H1 (cell line): ENCODE measurements at regions not wholly inside any gene's neighbourhood (a gene's known extent, or its start where the extent isn't known, plus 50 kb on each side); places are given as distances from the start of the nearest gene placed in this dataset.

Experiments
- CTCF ChIA-PET: fragments of 300-600 bp; sonication (Branson Sonifier 250); formaldehyde crosslinking; loops from one replicate; lab custom pipeline; 2021; ENCODE audit not compliant: partially characterized antibody; lab: Charles Lee
- POLR2A ChIA-PET: fragments of 300-600 bp; sonication (Branson Sonifier 250); formaldehyde crosslinking; loops from one replicate; lab custom pipeline; 2021; ENCODE audit warnings: inconsistent platforms; ENCODE audit not compliant: partially characterized antibody; lab: Charles Lee
- DNase-seq, 2 experiments: peaks; one replicate each; pipeline versions ENCODE4 v3.0.0 to v3.0.0-alpha.2; 2010 to 2022; ENCODE audit warnings: low spot score in 2 of 2, low read depth in 1 of 2, mixed read lengths in 1 of 2
- FAIRE-seq: peaks from 2 replicates; lab custom pipeline; 2011; peaks lifted over from hg19 to GRCh38; lab: Jason Lieb, UNC
- H2AFZ ChIP-seq: 2 replicates; pipeline ENCODE4 v1.8.1; 2012; ENCODE audit warnings: low read length, inconsistent platforms
- H2AK5ac ChIP-seq: 2 replicates; pipeline ENCODE4 v1.6.1; 2013; ENCODE audit warnings: low read depth, low read length
- H2BK120ac ChIP-seq: replicated peaks from 2 replicates; pipeline ENCODE3; 2013; ENCODE audit warnings: low read depth, low read length, inconsistent platforms
- H2BK12ac ChIP-seq: 2 replicates; pipeline ENCODE4 v1.6.1; 2013; ENCODE audit warnings: low read depth, low read length
- H2BK15ac ChIP-seq: 2 replicates; pipeline ENCODE4 v1.6.1; 2013; ENCODE audit warnings: low read length
- H2BK20ac ChIP-seq: 2 replicates; pipeline ENCODE4 v1.6.1; 2013; ENCODE audit warnings: low read length
- H2BK5ac ChIP-seq: 2 replicates; pipeline ENCODE4 v1.6.1; 2013; ENCODE audit warnings: low read depth, low read length
- H3K14ac ChIP-seq: 2 replicates; pipeline ENCODE4 v1.6.1; 2013; ENCODE audit warnings: inconsistent platforms; ENCODE audit not compliant: insufficient read length
- H3K18ac ChIP-seq: 2 replicates; pipeline ENCODE4 v1.6.1; 2013; ENCODE audit warnings: low read length; ENCODE audit errors: extremely low read depth
- H3K23ac ChIP-seq: 2 replicates; pipeline ENCODE4 v1.6.1; 2013; ENCODE audit warnings: inconsistent platforms; ENCODE audit not compliant: insufficient read length
- H3K23me2 ChIP-seq: 2 replicates; pipeline ENCODE4 v1.6.1; 2013; ENCODE audit warnings: low read depth, low read length
- H3K27ac ChIP-seq: 2 replicates; pipeline ENCODE4 v1.6.1; 2011; ENCODE audit warnings: low read depth, low read length, inconsistent platforms
- H3K27me3 ChIP-seq, 4 experiments: replicated peaks in 1 of 4; 1 replicate in 1 of 4; 2 replicates in 3 of 4; pipeline versions ENCODE4 v1.6.1 to v1.8.1; 2011 to 2013; ENCODE audit warnings: low read length in 3 of 4, mild to moderate bottlenecking in 3 of 4, inconsistent platforms in 2 of 4, mixed read lengths in 2 of 4, moderate library complexity in 1 of 4; ENCODE audit not compliant: control insufficient read depth in 3 of 4, insufficient read depth in 3 of 4; ENCODE audit errors: extremely low read depth in 1 of 4
- H3K36me3 ChIP-seq, 4 experiments: 2 replicates each; pipeline versions ENCODE4 v1.6.1 to v1.8.1; 2011 to 2013; ENCODE audit warnings: mild to moderate bottlenecking in 4 of 4, low read length in 3 of 4, moderate library complexity in 2 of 4, control low read depth in 1 of 4, inconsistent platforms in 1 of 4; ENCODE audit not compliant: insufficient read depth in 4 of 4, control insufficient read depth in 2 of 4
- H3K4ac ChIP-seq: replicated peaks from 2 replicates; pipeline ENCODE3; 2013; ENCODE audit warnings: low read length, low read depth, mixed read lengths, inconsistent platforms; ENCODE audit not compliant: insufficient read length
- H3K4me1 ChIP-seq, 4 experiments: replicated peaks in 1 of 4; 1 replicate in 1 of 4; 2 replicates in 3 of 4; pipeline versions ENCODE4 v1.6.1 to v1.8.1; 2011 to 2013; ENCODE audit warnings: low read length in 3 of 4, inconsistent platforms in 2 of 4, mixed read lengths in 1 of 4; ENCODE audit not compliant: insufficient read depth in 4 of 4, control insufficient read depth in 3 of 4
- H3K4me2 ChIP-seq, 2 experiments: 2 replicates each; pipeline versions ENCODE4 v1.6.1 to v1.8.1; 2011 to 2013; ENCODE audit warnings: low read depth in 2 of 2, low read length in 2 of 2, control low read depth in 1 of 2, inconsistent platforms in 1 of 2, mild to moderate bottlenecking in 1 of 2; ENCODE audit not compliant: insufficient read depth in 1 of 2
- H3K4me3 ChIP-seq, 4 experiments: fragments of 200-600, 300-600 bp in 1 of 4; sonication (generic), shearing (Covaris generic), sonication (Bioruptor Twin) in 1 of 4; 2 replicates each; pipeline versions ENCODE4 v1.5.1 to v1.8.1; 2011 to 2016; ENCODE audit warnings: low read length in 4 of 4, low read depth in 3 of 4, control low read depth in 2 of 4, inconsistent platforms in 2 of 4, mild to moderate bottlenecking in 2 of 4, mixed read lengths in 1 of 4, moderate library complexity in 1 of 4; ENCODE audit not compliant: insufficient read depth in 2 of 4; ENCODE audit errors: extremely low read depth in 1 of 4
- H3K56ac ChIP-seq: replicated peaks from 2 replicates; pipeline ENCODE3; 2013; ENCODE audit warnings: low read depth, mild to moderate bottlenecking, mixed read lengths, low read length, inconsistent platforms; ENCODE audit not compliant: insufficient read length
- H3K79me1 ChIP-seq: 2 replicates; pipeline ENCODE4 v1.6.1; 2013; ENCODE audit warnings: low read depth, low read length, control low read depth
- H3K79me2 ChIP-seq, 2 experiments: 2 replicates each; pipeline versions ENCODE4 v1.6.1 to v1.8.1; 2012 to 2013; ENCODE audit warnings: low read length in 2 of 2, mild to moderate bottlenecking in 2 of 2, inconsistent platforms in 1 of 2; ENCODE audit not compliant: insufficient read depth in 2 of 2, control insufficient read depth in 1 of 2
- H3K9ac ChIP-seq, 4 experiments: replicated peaks in 1 of 4; 1 replicate in 1 of 4; 2 replicates in 3 of 4; pipeline versions ENCODE4 v1.6.1 to v1.8.1; 2011 to 2013; ENCODE audit warnings: low read depth in 3 of 4, low read length in 3 of 4, control low read depth in 2 of 4, mild to moderate bottlenecking in 2 of 4, moderate library complexity in 2 of 4, inconsistent platforms in 1 of 4; ENCODE audit errors: extremely low read depth in 1 of 4
- H3K9me3 ChIP-seq, 2 experiments: 2 replicates each; pipeline versions ENCODE4 v1.6.1 to v1.8.1; 2012 to 2013; ENCODE audit warnings: mild to moderate bottlenecking in 2 of 2, moderate library complexity in 2 of 2, control low read depth in 1 of 2, inconsistent platforms in 1 of 2, low read depth in 1 of 2, low read length in 1 of 2, mixed read lengths in 1 of 2; ENCODE audit not compliant: insufficient read depth in 2 of 2
- H4K20me1 ChIP-seq, 2 experiments: replicated peaks in 1 of 2; 2 replicates each; pipeline versions ENCODE3 to v1.8.1; 2011 to 2013; ENCODE audit warnings: inconsistent platforms in 2 of 2, low read length in 2 of 2, mild to moderate bottlenecking in 1 of 2; ENCODE audit not compliant: insufficient read depth in 2 of 2, control insufficient read depth in 1 of 2
- H4K5ac ChIP-seq: 2 replicates; pipeline ENCODE4 v1.6.1; 2013; ENCODE audit warnings: low read length, low read depth, mixed read lengths, inconsistent platforms; ENCODE audit not compliant: insufficient read length
- H4K8ac ChIP-seq: 2 replicates; pipeline ENCODE4 v1.8.0; 2013; ENCODE audit warnings: mild to moderate bottlenecking, moderate library complexity, low read length, inconsistent platforms; ENCODE audit not compliant: insufficient read depth; ENCODE audit errors: extremely low read depth
- H4K91ac ChIP-seq: replicated peaks from 2 replicates; pipeline ENCODE3; 2013; ENCODE audit warnings: low read length, mixed read lengths, inconsistent platforms; ENCODE audit not compliant: insufficient read length
- WGBS, 2 experiments: shearing (Covaris generic) in 1 of 2; methylation state at CpG; one replicate each; pipeline versions ENCODE4 v1.1.6 to v1.1.7; 2013 to 2015; ENCODE audit warnings: low lambda C conversion rate in 2 of 2, mixed read lengths in 2 of 2, inconsistent platforms in 1 of 2, low coverage in 1 of 2, missing lambda C conversion rate in 1 of 2; ENCODE audit not compliant: insufficient replicate concordance in 2 of 2, insufficient coverage in 1 of 2, insufficient read length in 1 of 2; ENCODE audit errors: extremely low coverage in 1 of 2, missing lambda C conversion rate in 1 of 2; 5-methylcytosine and 5-hydroxymethylcytosine counted together

DNA sequence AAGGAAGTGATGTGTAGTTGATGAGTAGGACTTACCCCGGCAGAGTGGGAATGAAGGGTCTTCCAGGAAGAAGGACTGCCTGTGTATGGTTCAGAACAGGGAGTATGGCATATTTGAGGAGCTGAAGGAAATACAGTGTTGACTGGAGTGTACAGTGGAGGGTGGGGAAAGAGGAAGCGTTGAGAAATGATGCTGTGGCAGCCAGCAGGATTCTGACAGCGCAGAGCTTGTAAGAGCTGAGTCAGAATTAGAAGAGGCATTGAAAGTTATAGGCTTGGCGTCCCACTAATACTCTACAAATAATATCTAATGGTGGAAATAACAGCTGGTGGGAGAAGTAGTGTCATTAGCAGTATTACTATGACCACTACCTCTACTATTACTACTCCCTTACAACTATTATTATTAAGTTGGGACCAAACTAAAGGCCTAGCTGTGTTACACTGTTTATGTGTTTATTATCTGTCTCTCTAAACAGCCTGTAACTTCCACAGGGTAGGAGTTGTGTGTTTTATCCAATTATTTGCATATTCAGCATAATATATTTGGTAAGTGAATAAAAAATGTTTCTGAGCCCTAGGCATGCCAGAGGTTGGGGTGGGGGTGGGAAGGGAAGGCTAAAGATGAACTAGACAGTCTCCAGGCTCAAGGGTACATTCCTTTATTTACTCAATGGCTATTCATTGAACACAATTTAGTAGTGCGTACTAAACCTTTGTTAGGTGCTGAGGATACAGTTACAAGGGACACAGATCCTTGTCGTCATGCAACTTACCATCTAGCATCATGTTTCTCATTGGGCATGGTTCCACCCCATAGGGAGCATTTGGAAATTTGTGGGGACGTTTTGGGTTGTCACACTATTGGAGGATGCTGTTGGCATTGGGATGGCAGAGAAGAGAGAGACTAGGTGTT, 428.8 kb upstream of the ONECUT1 start:
- ChIA-PET CTCF (interaction anchor here (0.6 to 1.4 kb wide), 5 partner anchors 8 to 1542 kb away, joined by 3 read pairs; no protein-coding TSS in a partner anchor), POLR2A (no interaction called here)
- H3K4me3 ChIP-seq: no peak overlapping the region
- no peak overlapping the region for H3K4ac ChIP-seq
- 82% methylated on average over 7 of the region's 7 CpGs; no CpG with 5 or more reads in 1 of the 2 experiments for WGBS, 2 experiments
- DNase-seq (no peak), FAIRE-seq (no peak)
- H3K9me3 ChIP-seq: no peaks in the 10 kb centered on the region
- no peak overlapping the region for H2BK120ac ChIP-seq
- no peak overlapping the region for H2BK12ac ChIP-seq
- no peak overlapping the region for H2BK15ac ChIP-seq
- H3K56ac ChIP-seq: no peak overlapping the region
- no peak overlapping the region for H4K91ac ChIP-seq
- H3K4me2 ChIP-seq: no peak overlapping the region
- no peak overlapping the region for H2BK20ac ChIP-seq
- no peak overlapping the region for H3K18ac ChIP-seq
- no peaks in the 10 kb centered on the region for H3K79me2 ChIP-seq
- H2AK5ac ChIP-seq: no peak overlapping the region
- no peak overlapping the region for H2BK5ac ChIP-seq
- H4K20me1 ChIP-seq: no peaks in the 10 kb centered on the region
- no peaks in the 10 kb centered on the region for H3K23me2 ChIP-seq
- H2AFZ ChIP-seq: no peak overlapping the region
- H3K79me1 ChIP-seq: no peaks in the 10 kb centered on the region
- H3K27me3 ChIP-seq: no peaks in the 10 kb centered on the region
- H3K4me1 ChIP-seq: no peaks in the 10 kb centered on the region
- no peaks in the 10 kb centered on the region for H3K36me3 ChIP-seq
- no peak overlapping the region for H3K23ac ChIP-seq
- no peak overlapping the region for H3K27ac ChIP-seq
- H4K5ac ChIP-seq: no peak overlapping the region
- H3K14ac ChIP-seq: no peak overlapping the region
- H4K8ac ChIP-seq: no peak overlapping the region
- no peak overlapping the region for H3K9ac ChIP-seq
